ENCODE measurements at regions not wholly inside any gene's neighbourhood (a gene's known extent, or its start where the extent isn't known, plus 50 kb on each side); places are given as distances from the start of the nearest gene placed in this dataset.

DNA sequence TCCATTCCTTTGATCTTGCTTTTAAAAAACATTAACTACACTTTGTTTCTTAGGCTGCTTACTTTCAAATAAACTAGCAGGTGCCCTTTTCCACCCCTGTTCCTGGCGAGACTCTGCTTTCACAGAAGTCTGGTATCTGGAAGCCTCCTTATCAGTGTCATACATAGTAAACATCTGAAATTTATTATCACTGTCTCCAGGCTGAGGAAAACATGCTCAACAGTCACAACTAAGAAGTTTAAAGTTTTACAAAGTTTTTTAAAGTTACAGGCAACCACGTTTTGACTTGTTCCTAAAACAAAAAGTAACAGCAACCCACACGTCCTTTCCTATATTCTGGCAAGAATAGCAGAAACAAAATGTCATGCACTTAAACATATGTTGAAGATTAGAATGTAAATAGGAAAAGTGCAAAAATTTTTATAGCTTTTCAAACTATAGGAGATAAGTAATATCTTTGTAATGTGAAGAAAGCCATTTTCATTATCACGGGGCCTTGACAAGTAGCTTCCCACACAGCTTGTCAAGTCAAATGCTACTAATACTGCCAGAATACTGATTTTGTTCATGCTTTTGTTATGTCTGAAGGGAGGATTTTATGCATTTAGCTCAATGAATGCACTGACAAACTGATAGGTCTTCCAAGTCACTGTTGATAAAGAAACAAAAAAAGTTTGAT, 275.2 kb upstream of the KCNMB2 start:
- DNase-seq (ENCODE audit: low spot score), result peak; percentile 3

- DNase-seq (ENCODE audit: low spot score), result no peak
Measured at GRCh38 chr3:178263236-178263916, 272.9 kb upstream of the KCNMB2 start.

- DNase-seq (ENCODE audit: low spot score), result no peak
Measured at GRCh38 chr3:178267158-178267844, 268.9 kb upstream of the KCNMB2 start.

GRCh38 chr3:178270838-178271237, 265.4 kb upstream of the KCNMB2 start:
- DNase-seq (ENCODE audit: low spot score), result no peak

DNA sequence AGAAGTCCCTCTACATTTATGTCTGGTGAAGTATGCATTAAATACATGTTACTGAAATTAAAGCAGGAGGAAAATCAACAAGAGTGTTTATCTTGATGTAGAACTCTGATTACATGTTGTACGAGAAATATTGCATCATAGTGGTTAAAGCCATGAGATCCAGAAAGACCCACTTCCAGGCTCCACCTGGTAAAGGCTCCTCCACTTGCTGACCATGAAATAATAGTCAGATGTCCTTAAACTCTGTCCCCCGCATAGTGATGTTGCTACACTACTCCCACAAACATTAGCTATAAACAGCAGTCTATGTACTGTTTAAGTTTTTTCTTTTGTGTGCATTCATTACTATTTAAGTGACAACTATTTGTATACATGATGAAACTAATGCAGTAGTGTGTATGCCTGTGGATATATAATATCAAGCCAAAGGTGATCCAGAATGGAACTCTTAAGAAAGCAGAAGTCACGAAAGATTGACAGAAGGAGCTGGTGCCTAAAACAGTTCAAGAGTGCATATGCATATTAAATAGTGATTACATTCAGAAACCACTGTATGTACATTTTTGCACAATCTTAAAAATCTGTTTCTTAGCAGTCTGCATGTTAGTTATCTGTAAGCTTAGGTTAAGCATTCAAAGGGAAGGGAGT, 264.4 kb upstream of the KCNMB2 start:
- no peak for DNase-seq (ENCODE audit: low spot score)

- no peak for DNase-seq (ENCODE audit: low spot score)
Measured at GRCh38 chr3:178272841-178273240, 263.4 kb upstream of the KCNMB2 start.

- no peak for DNase-seq (ENCODE audit: low spot score)
Measured at GRCh38 chr3:178274711-178275110, 261.5 kb upstream of the KCNMB2 start.

DNA sequence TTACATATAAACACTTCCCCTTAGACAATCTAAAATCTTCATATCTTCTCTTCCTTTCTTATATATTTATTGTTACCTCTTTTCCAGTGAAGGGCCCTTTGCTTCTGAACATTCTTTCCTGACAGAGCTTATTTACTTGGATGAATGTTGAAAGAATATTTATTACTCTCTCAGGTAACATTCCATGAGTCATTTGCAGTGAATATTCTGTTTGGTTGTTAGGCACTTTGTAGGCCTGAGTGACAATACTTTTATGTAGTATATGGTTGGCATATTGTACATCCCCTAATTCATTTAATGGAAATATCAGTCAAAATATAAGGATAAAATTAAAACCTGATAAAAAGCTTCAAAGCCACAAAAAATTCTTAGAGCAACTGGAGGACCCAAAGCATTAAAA, 260.9 kb upstream of the KCNMB2 start:
- no peak for DNase-seq (ENCODE audit: low spot score)

GRCh38 chr3:178275793-178276192, 260.4 kb upstream of the KCNMB2 start:
- no peak for DNase-seq (ENCODE audit: low spot score)

DNA sequence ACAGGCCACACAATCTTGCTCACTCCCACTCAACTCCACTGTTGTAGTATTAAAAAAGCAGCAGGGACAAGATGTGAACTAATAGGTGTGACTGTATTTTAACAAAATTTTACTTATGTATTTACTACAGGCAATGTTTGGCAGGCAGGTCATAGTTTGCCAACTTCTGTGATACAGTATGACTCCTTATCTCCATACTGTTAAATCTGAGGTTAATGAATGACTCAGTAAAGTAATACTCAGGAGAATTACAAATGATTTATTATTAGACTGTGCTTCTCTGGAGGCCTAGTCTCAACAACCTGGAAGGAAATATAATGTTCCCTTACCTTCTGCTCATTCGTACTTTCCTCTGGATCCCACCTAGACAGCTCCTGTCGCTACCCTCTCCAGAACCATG, 258.6 kb upstream of the KCNMB2 start:
- DNase-seq (ENCODE audit: low spot score), result no peak

- no peak for DNase-seq (ENCODE audit: low spot score)
Measured at GRCh38 chr3:178283561-178283960, 252.7 kb upstream of the KCNMB2 start.

DNA sequence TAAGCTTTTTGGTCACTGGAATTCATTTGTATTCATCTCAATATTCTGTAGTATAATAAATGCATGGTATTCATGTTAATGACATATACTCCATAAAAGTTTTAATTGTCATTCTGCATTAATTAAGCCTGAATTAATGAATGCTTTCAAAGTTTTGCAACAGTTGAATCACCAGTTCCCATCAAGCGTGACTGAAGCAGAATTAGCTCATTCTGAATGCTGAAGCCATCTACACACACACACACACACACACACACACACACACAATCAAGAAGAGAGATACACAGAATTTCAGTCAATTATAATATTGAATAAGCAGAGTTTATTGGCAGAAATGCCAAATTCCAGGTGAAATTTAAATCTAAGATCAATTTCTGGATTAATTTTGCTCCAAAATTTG, 252.1 kb upstream of the KCNMB2 start:
- DNase-seq (ENCODE audit: low spot score), result no peak

GRCh38 chr3:178288074-178288473, 248.2 kb upstream of the KCNMB2 start:
- DNase-seq (ENCODE audit: low spot score), result no peak

DNA sequence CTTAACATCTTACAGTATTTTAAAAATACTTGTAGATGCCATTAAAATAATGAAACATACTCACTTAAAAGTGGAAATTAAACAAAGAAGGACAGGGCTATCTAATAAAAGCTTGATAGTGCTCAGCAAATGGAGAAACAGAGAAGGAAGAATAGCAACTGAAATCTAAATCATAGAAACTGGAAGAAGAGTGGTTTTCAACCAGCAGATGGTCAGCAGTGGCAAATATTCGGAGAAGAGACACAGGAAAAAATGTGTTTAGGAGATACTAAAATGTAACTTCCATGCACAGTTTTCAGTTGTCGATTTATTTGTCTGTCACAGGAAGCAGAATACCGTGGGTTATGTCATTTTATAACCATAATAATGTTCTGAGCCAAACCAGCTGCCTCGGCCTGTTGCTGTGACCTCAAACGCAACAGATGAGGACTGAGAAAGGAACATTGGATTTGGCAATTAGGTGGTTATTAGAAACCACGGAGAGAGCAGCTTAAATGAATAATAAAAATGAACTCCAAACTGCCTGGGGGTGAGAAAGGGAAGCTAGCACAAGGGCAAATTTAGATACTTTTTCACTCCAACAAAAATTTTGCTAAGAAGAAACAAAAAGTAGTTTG, 246.6 kb upstream of the KCNMB2 start:
- no peak for DNase-seq (ENCODE audit: low spot score)

GRCh38 chr3:178291574-178292370, 244.5 kb upstream of the KCNMB2 start:
- no peak for DNase-seq (ENCODE audit: low spot score)

DNA sequence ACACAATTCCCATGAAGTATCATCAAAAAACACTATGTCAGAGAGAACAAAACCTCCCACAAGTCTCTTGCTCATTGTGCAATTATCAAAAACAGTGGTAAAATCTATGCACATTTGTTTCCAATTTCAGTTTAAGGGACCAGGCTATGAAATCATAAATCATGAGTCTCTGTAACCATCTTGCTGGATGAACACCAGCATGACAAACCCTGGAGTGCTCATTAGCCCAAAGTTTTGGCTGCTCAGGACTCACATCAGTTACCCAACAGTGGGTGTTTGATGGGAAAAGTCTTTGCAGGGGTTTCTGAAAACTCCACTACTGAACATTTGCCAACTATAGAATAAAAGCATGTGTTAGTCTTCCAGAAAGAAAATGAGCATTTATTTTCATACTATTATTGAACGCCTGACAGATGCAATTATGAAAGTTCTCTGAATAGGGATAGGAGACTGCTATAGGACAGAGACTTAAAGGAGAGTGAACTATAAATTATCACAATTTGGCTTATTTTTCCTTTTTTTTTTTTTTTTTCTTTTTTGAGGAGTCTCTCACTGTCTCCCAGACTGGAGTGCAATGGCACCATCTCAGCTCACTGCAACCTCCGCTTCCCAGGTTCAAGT, 240.8 kb upstream of the KCNMB2 start:
- peak; percentile 78 for DNase-seq (ENCODE audit: low spot score)

- peak; percentile 60 for DNase-seq (ENCODE audit: low spot score)
Measured at GRCh38 chr3:178297199-178297598, 239.0 kb upstream of the KCNMB2 start.

GRCh38 chr3:178297740-178298139, 238.5 kb upstream of the KCNMB2 start:
- DNase-seq (ENCODE audit: low spot score), result no peak

GRCh38 chr3:178300441-178300959, 235.7 kb upstream of the KCNMB2 start:
- DNase-seq (ENCODE audit: low spot score), result no peak

- DNase-seq (ENCODE audit: low spot score), result no peak
Measured at GRCh38 chr3:178302966-178303930, 233.0 kb upstream of the KCNMB2 start.
